ENCODE measurements at regions not wholly inside any gene's neighbourhood (a gene's known extent, or its start where the extent isn't known, plus 50 kb on each side); places are given as distances from the start of the nearest gene placed in this dataset.

- H3K9ac ChIP-seq (ENCODE audit: low read length), result no peak overlapping the region
- H2AK5ac ChIP-seq (ENCODE audit: low read length, severe bottlenecking), result no peak overlapping the region
- peaks cover 0 to 6% of the 10 kb centered on the region in 2 experiments for H3K27me3 ChIP-seq (ENCODE audit: control insufficient read depth in 1 of 2, insufficient read depth in 1 of 2, low read length in 2 of 2)
- H3K23ac ChIP-seq (ENCODE audit: low read length in 2 of 2), result no peak overlapping the region
- no peak overlapping the region for H2BK120ac ChIP-seq (ENCODE audit: low read depth, low read length)
- H3K79me1 ChIP-seq (replicated peaks; ENCODE audit: low read length, poor library complexity, severe bottlenecking), result no peaks in the 10 kb centered on the region
- no peak overlapping the region for H4K8ac ChIP-seq (ENCODE audit: low read length)
- H4K91ac ChIP-seq (ENCODE audit: low read length), result no peak overlapping the region
- no peak overlapping the region for H3K4ac ChIP-seq (ENCODE audit: low read depth in 1 of 2, low read length in 2 of 2)
- no peak overlapping the region for H2BK15ac ChIP-seq (ENCODE audit: low read depth, poor library complexity, severe bottlenecking)
- no peaks in the 10 kb centered on the region for H3K4me1 ChIP-seq (ENCODE audit: control insufficient read depth, insufficient read depth, low read depth, low read length)
- no peaks in the 10 kb centered on the region for H3K9me3 ChIP-seq (ENCODE audit: control insufficient read depth, low read length)
- H3K4me2 ChIP-seq (ENCODE audit: low read length, poor library complexity, severe bottlenecking), result no peak overlapping the region
- peak overlapping the region in 1 of 2 experiments; percentile 52 for H3K18ac ChIP-seq (ENCODE audit: low read depth in 1 of 2, low read length in 2 of 2)
- H2AFZ ChIP-seq (ENCODE audit: low read depth, low read length), result no peak overlapping the region
- no peak overlapping the region for H3K14ac ChIP-seq (ENCODE audit: low read length in 2 of 2)
- H3K27ac ChIP-seq (ENCODE audit: low read length, poor library complexity, severe bottlenecking), result no peak overlapping the region
- no peaks in the 10 kb centered on the region for H3K36me3 ChIP-seq (ENCODE audit: control insufficient read depth in 1 of 2, insufficient read depth in 2 of 2, low read depth in 1 of 2, low read length in 2 of 2)
- DNase-seq, result peak; percentile 39
- H2BK12ac ChIP-seq (ENCODE audit: low read length in 2 of 2), result peak overlapping the region in 1 of 2 experiments; percentile 27
- no peak overlapping the region for H2BK5ac ChIP-seq (ENCODE audit: low read depth, low read length, poor library complexity, severe bottlenecking)
- no peak overlapping the region for H3K4me3 ChIP-seq (ENCODE audit: insufficient read depth in 1 of 2, low read depth in 1 of 2, low read length in 2 of 2)
- WGBS, result 4% methylated on average over 3 of the region's 3 CpGs
These were observed 342.4 kb upstream of the ETAA1 start for GRCh38 chr2:67054728-67055127.

GRCh38 chr2:67055387-67056304, 341.5 kb upstream of the ETAA1 start:
- Histone ChIP-seq H2AK5ac (ENCODE audit: low read length, severe bottlenecking) (no peak overlapping the region), H3K27me3 (ENCODE audit: control insufficient read depth in 1 of 2, insufficient read depth in 1 of 2, low read length in 2 of 2) (peaks cover 0 to 5% of the 10 kb centered on the region in 2 experiments), H3K4me2 (ENCODE audit: low read length, poor library complexity, severe bottlenecking) (no peak overlapping the region), H3K36me3 (ENCODE audit: control insufficient read depth in 1 of 2, insufficient read depth in 2 of 2, low read depth in 1 of 2, low read length in 2 of 2) (no peaks in the 10 kb centered on the region), H3K27ac (ENCODE audit: low read length, poor library complexity, severe bottlenecking) (no peak overlapping the region), H3K4me3 (ENCODE audit: insufficient read depth in 1 of 2, low read depth in 1 of 2, low read length in 2 of 2) (no peak overlapping the region), H3K4me1 (ENCODE audit: control insufficient read depth, insufficient read depth, low read depth, low read length) (no peaks in the 10 kb centered on the region), H2BK15ac (ENCODE audit: low read depth, poor library complexity, severe bottlenecking) (no peak overlapping the region), H3K18ac (ENCODE audit: low read depth in 1 of 2, low read length in 2 of 2) (no peak overlapping the region), H2BK120ac (ENCODE audit: low read depth, low read length) (no peak overlapping the region), H2BK5ac (ENCODE audit: low read depth, low read length, poor library complexity, severe bottlenecking) (no peak overlapping the region), H3K79me1 (replicated peaks; ENCODE audit: low read length, poor library complexity, severe bottlenecking) (no peaks in the 10 kb centered on the region), H3K9me3 (ENCODE audit: control insufficient read depth, low read length) (no peaks in the 10 kb centered on the region), H2BK12ac (ENCODE audit: low read length in 2 of 2) (no peak overlapping the region), H4K8ac (ENCODE audit: low read length) (no peak overlapping the region), H3K23ac (ENCODE audit: low read length in 2 of 2) (no peak overlapping the region), H3K9ac (ENCODE audit: low read length) (no peak overlapping the region), H3K4ac (ENCODE audit: low read depth in 1 of 2, low read length in 2 of 2) (no peak overlapping the region), H4K91ac (ENCODE audit: low read length) (no peak overlapping the region), H2AFZ (ENCODE audit: low read depth, low read length) (no peak overlapping the region), H3K14ac (ENCODE audit: low read length in 2 of 2) (no peak overlapping the region)
- DNase-seq, result peak; percentile 85
- WGBS, result 59% methylated on average over 3 of the region's 4 CpGs

DNA sequence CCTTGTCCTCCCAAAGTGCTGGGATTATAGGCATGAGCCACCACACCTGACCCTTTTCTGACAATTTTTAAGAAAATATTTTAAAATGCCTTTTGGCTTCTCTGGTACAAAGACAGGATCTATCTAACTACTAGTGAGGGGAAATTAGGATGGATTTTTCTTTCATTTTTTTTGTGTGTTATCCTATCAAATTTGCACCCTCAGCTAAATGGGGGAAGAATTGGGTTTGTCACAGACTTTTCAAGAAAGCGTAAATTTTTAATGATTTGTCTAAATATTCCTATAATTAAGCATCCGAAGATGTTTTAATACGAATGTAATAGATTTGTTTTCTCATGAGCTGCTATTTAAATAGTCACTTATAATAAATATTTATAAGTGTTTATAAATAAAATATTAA, 340.0 kb upstream of the ETAA1 start:
- no peak overlapping the region for H3K23ac ChIP-seq (ENCODE audit: low read length in 2 of 2)
- H2BK120ac ChIP-seq (ENCODE audit: low read depth, low read length), result no peak overlapping the region
- no peak overlapping the region for H3K4me2 ChIP-seq (ENCODE audit: low read length, poor library complexity, severe bottlenecking)
- H3K14ac ChIP-seq (ENCODE audit: low read length in 2 of 2), result no peak overlapping the region
- H2BK5ac ChIP-seq (ENCODE audit: low read depth, low read length, poor library complexity, severe bottlenecking), result no peak overlapping the region
- H4K8ac ChIP-seq (ENCODE audit: low read length), result no peak overlapping the region
- no peaks in the 10 kb centered on the region for H3K9me3 ChIP-seq (ENCODE audit: control insufficient read depth, low read length)
- no peak overlapping the region for H4K91ac ChIP-seq (ENCODE audit: low read length)
- H3K79me1 ChIP-seq (replicated peaks; ENCODE audit: low read length, poor library complexity, severe bottlenecking), result no peaks in the 10 kb centered on the region
- H3K27me3 ChIP-seq (ENCODE audit: control insufficient read depth in 1 of 2, insufficient read depth in 1 of 2, low read length in 2 of 2), result peaks cover 0 to 3% of the 10 kb centered on the region in 2 experiments
- no CpG with 5 or more reads among the region's 3 CpGs for WGBS
- no peak overlapping the region for H2BK12ac ChIP-seq (ENCODE audit: low read length in 2 of 2)
- H3K27ac ChIP-seq (ENCODE audit: low read length, poor library complexity, severe bottlenecking), result no peak overlapping the region
- no peak overlapping the region for H3K4me3 ChIP-seq (ENCODE audit: insufficient read depth in 1 of 2, low read depth in 1 of 2, low read length in 2 of 2)
- H2BK15ac ChIP-seq (ENCODE audit: low read depth, poor library complexity, severe bottlenecking), result no peak overlapping the region
- H3K9ac ChIP-seq (ENCODE audit: low read length), result no peak overlapping the region
- no peak for DNase-seq
- no peak overlapping the region for H3K4ac ChIP-seq (ENCODE audit: low read depth in 1 of 2, low read length in 2 of 2)
- no peaks in the 10 kb centered on the region for H3K36me3 ChIP-seq (ENCODE audit: control insufficient read depth in 1 of 2, insufficient read depth in 2 of 2, low read depth in 1 of 2, low read length in 2 of 2)
- H3K18ac ChIP-seq (ENCODE audit: low read depth in 1 of 2, low read length in 2 of 2), result no peak overlapping the region
- H3K4me1 ChIP-seq (ENCODE audit: control insufficient read depth, insufficient read depth, low read depth, low read length), result no peaks in the 10 kb centered on the region
- H2AFZ ChIP-seq (ENCODE audit: low read depth, low read length), result no peak overlapping the region
- no peak overlapping the region for H2AK5ac ChIP-seq (ENCODE audit: low read length, severe bottlenecking)

GRCh38 chr2:67057901-67058703, 339.0 kb upstream of the ETAA1 start:
- H3K79me1 ChIP-seq (replicated peaks; ENCODE audit: low read length, poor library complexity, severe bottlenecking), result no peaks in the 10 kb centered on the region
- H2AK5ac ChIP-seq (ENCODE audit: low read length, severe bottlenecking), result no peak overlapping the region
- WGBS, result no CpG with 5 or more reads among the region's 2 CpGs
- H2BK5ac ChIP-seq (ENCODE audit: low read depth, low read length, poor library complexity, severe bottlenecking), result no peak overlapping the region
- peaks cover 0 to 3% of the 10 kb centered on the region in 2 experiments for H3K27me3 ChIP-seq (ENCODE audit: control insufficient read depth in 1 of 2, insufficient read depth in 1 of 2, low read length in 2 of 2)
- no peaks in the 10 kb centered on the region for H3K36me3 ChIP-seq (ENCODE audit: control insufficient read depth in 1 of 2, insufficient read depth in 2 of 2, low read depth in 1 of 2, low read length in 2 of 2)
- no peak overlapping the region for H3K27ac ChIP-seq (ENCODE audit: low read length, poor library complexity, severe bottlenecking)
- no peak overlapping the region for H2BK120ac ChIP-seq (ENCODE audit: low read depth, low read length)
- no peak overlapping the region for H3K4me3 ChIP-seq (ENCODE audit: insufficient read depth in 1 of 2, low read depth in 1 of 2, low read length in 2 of 2)
- H3K9ac ChIP-seq (ENCODE audit: low read length), result no peak overlapping the region
- no peak overlapping the region for H2BK15ac ChIP-seq (ENCODE audit: low read depth, poor library complexity, severe bottlenecking)
- no peak for DNase-seq
- H3K23ac ChIP-seq (ENCODE audit: low read length in 2 of 2), result no peak overlapping the region
- H2BK12ac ChIP-seq (ENCODE audit: low read length in 2 of 2), result no peak overlapping the region
- no peaks in the 10 kb centered on the region for H3K9me3 ChIP-seq (ENCODE audit: control insufficient read depth, low read length)
- H4K91ac ChIP-seq (ENCODE audit: low read length), result no peak overlapping the region
- H3K4me2 ChIP-seq (ENCODE audit: low read length, poor library complexity, severe bottlenecking), result no peak overlapping the region
- no peak overlapping the region for H3K18ac ChIP-seq (ENCODE audit: low read depth in 1 of 2, low read length in 2 of 2)
- H3K4me1 ChIP-seq (ENCODE audit: control insufficient read depth, insufficient read depth, low read depth, low read length), result no peaks in the 10 kb centered on the region
- H4K8ac ChIP-seq (ENCODE audit: low read length), result no peak overlapping the region
- no peak overlapping the region for H2AFZ ChIP-seq (ENCODE audit: low read depth, low read length)
- no peak overlapping the region for H3K14ac ChIP-seq (ENCODE audit: low read length in 2 of 2)
- no peak overlapping the region for H3K4ac ChIP-seq (ENCODE audit: low read depth in 1 of 2, low read length in 2 of 2)

Data from mesenchymal stem cell (in vitro differentiated cells and primary cell).